HG03045 (cell line): ENCODE measurements at regions not wholly inside any gene's neighbourhood (a gene's known extent, or its start where the extent isn't known, plus 50 kb on each side); places are given as distances from the start of the nearest gene placed in this dataset.
"Not testable (repeated sequence)": the region's sequence is repeated elsewhere in the genome, so short reads cannot be mapped to it uniquely, and the experiment has no call there.

ENCODE experiments used
- ATAC-seq: cut with Tn5 transposase; IDR thresholded peaks from one replicate; pipeline ENCODE4 v1.9.1; 2021; ENCODE audit warnings: mild to moderate bottlenecking, moderate library complexity; ENCODE audit not compliant: unreplicated experiment

DNA sequence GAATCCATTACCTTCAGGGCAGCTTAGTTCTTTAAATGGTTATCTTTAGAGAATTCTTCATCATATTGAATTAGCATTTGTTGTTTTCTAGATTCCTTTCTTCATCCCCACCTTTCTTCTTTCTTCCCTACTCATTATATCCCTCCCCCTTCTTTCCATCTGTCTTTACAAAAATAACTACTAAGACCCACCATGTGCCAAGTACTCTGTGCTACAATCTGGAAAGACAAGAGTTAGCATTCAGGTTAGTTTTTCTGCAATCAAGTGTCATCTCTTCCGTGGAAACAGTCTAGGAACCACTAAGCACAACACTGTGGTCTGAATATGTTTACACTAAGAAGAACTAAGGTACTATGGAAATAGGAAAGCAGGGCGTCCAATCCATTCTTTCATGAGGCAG is 897.4 kb upstream of the TENM4 start:
- no peak for ATAC-seq

DNA sequence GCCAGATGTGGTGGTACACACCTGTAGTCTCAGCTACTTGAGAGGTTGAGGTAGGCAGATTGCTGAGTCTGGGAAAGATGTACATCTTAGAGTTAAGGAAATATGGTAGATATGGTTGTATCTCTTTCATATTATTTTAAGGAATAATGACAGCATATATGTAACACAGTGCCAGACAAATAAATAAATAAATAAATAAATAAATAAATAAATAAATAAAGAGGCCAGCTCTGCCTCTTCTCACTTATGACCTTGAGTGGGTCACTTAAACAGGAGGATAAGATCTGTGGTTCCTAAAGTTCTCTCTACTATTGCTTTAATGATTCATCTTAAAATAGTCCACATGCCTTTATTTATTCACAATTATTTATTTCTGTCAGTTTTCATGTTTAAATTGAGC is 890.9 kb upstream of the TENM4 start:
- no peak for ATAC-seq

DNA sequence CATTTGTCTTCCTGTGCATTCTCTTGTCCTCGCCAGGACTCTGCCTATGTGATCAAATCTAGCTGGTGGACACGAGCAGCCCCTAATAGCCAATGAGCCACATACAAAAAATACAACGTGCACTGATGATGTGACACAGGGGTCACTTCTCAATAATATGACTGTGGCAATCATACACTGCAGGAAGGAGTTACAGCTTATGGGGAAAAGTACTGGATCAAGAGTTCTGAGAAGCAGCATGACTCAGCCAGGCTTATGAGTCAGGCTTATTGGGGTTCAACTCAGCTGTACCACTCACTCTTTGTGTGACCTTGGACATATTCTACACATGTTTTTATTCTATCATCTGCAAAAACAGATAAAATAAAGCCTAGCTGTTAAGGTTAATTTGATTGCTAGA is 889.4 kb upstream of the TENM4 start:
- no peak for ATAC-seq

DNA sequence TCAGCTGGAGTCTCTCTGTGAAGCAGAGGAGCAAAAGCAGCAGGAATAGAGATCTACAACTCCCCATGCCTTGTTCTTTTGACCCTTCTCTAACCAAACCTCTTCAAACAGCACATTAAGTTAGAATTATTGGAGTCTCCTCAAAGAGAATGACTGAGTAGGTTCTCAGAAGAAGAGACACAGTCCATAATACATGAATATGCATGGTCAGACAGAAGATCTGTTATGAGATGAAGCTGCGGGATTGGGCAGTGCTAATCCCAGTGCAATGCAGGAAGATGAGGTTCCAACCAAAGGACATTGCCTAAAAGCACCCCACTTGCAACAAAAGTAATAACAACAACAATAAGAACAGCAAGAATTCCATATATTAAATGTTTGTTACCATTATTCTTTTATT is 887.9 kb upstream of the TENM4 start:
- ATAC-seq, result no peak

DNA sequence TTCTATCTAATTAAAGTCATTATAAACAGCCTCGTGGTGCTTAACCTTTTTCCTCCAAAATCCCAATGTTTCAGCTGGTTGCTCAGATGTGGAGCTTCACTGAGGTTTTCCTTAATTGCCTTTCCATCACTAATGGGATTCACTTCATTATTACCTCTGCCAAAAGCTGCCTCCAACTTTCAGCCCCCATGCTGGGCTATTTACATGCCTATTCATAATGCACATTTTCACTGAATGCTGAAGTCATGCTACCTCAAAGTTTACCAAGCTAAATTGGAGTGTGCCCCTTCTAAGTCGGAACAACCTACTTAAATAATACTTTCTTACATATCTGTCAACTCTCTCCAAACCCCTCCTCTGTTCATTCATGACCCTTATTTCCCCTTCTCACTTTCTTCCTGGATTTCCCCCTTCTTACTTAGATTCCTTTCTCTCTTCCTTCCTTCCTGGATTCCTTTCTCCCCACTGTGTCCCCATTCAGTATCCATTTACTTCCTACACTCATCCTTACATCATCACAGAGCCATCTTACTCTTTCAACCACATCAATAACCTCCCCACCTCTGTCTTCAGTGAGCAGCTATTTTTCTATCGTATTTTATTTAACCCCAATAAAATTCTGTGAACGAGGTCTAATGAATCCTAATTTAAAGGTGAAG is 887.3 kb upstream of the TENM4 start:
- ATAC-seq, result no peak

DNA sequence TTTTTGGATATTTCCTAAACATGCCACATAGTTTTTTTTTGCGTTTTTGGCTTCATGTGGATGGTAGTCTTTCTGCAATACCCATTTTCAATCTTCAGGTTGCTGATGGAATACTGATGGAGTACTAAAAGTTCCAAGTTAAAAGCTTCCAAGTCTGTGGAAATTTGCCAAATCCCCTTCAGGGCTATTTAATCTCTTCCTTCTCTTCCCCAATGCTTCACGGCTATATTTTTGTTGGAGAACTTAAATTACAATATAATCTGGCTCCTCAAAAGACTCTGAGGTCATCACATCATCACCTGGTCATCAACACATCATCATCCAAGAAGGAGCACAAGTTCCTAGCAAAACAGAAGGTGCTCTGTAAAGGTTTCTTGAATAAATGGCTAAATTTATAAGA is 881.0 kb upstream of the TENM4 start:
- no peak for ATAC-seq

DNA sequence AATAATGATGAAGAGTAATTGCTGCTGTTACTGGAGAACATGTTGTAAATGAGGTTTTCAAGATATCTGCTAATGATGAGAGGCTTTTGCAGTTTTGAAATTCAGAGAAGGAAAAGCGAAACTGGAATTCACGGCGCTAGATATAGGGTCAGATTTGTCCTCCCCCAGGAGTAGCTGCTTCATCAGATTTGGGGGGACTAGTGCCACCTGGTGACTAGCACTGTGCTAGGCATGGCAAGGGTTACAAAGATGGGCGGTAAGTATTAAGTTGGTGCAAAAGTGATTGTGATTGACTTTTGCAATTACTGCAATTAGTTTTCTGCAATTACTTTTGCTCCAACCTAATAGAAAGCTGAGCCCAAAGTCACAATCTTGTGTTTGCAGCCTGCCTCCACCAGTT is 879.9 kb upstream of the TENM4 start:
- ATAC-seq, result no peak

DNA sequence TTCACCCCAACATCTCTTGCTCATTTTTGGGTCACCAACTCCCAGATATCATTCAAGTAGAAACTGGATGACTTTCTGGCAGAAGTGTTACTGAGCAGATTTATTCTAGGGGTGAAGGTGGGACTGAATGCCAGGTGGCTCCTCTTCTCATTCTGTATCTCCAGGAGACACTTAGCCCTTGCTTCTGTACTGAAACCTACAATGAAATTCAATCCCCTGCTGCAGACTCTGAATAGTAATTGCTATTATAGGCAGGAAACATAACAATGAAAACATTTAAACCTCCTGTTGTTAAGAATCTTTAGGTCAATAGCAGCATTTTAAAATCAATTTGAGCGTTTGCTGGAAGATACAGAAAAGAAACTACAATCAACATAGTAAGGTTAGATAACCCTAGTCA is 879.4 kb upstream of the TENM4 start:
- ATAC-seq, result no peak

DNA sequence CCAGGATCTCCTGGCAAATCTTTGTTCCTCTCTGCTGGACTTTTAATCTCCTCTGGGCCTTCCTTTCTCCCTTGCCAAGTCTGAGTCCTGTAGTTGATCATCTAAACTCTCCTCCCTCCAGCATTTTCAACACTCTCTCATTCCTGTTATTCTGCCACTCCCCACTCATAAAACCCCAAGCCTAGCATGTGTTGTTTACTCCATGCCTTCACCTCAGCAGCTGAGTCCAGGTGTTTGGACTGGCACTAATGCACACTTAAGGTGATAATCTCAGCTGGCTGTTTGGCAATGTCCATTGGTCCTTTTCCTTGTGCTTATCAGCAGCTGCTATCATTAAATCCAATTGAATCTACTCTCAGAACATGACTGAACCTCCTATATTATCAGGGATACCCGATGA is 876.8 kb upstream of the TENM4 start:
- no peak for ATAC-seq

DNA sequence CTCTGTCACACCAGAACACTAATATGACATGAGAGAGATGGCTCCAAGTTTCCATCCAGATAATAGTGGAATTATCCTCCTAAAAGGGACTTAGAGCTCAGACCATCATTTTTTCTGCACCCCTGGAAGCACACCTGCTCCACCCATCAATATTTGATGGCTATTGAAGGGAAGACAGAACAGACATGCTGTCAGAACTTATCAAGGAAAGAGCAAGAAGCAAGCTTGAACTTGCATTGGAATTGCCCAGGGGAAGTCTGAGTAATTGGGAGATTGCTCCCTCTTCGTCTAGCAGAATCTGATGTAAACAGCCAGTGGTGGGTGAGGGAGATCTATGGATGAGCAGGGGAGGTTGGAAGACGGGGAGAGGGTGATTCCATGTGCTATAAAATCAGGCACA is 874.4 kb upstream of the TENM4 start:
- no peak for ATAC-seq

DNA sequence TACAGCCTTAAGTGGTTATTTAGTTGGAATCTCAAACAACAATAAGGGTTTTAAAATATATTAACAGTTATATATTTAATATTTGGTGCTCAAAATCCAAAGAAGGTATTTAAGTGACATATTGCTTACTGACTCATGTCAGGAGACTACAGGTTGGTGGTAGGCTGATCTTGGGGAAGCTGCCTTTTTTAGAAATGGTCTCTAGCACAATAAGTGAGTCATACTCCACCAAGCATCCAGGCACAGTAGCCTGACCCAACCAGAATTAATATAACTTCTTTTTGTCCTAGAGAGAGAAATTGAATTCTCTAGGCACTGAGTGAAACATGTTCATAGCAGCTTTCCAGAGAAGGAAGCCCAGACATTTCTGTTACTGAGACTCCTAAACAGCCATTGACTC is 868.5 kb upstream of the TENM4 start:
- ATAC-seq, result no peak

DNA sequence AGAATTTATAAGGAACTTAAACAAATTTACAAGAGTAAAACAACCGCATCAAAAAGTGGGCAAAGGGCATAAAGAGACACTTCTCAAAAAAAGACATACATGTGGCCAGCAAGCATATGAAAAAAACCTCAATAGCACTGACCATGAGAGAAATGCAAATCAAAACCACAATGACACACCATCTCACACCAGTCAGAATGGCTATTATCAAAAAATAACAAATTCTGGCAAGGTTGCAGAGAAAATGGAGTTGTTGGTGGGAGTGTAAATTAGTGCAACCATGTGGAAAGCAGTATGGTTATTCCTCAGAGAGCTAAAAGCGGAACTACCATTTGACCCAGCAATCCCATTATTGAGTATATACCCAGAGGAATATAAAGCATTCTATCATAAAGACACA is 866.8 kb upstream of the TENM4 start:
- ATAC-seq, result no peak

DNA sequence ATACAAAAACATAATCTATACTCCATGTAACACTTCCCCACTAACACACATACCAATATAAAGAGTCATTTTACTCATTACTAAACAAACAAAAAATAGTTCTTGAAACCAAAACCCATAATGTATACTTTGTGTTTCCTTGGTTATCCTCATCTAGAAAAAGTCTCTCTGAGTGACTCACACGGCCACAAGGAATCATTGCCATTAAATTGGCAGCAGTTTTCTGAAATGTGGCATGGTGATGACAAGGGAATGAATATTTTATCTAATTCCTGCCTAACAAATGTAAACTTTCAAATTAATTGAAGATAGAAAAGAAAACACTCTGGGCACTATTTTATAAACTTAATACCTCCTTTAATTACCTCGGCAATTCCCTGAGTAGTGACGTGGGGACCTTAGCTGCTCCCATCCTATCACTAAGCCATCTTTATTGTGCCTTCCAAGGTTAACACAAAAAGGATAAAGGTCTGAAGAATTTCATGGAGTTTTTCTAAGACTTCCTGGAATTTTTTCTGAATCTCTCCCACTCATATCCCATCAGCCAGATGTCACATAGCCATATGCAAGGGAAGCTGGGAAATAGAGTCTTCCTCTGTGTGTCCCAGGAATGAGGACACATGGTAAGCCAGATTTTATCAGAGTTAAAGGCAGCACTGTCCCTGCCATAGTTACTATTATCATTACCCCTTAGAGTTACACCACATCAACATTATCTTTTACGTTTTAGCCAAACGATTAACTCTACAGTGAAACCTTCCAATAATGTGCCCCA is 857.2 kb upstream of the TENM4 start:
- ATAC-seq, result no peak

DNA sequence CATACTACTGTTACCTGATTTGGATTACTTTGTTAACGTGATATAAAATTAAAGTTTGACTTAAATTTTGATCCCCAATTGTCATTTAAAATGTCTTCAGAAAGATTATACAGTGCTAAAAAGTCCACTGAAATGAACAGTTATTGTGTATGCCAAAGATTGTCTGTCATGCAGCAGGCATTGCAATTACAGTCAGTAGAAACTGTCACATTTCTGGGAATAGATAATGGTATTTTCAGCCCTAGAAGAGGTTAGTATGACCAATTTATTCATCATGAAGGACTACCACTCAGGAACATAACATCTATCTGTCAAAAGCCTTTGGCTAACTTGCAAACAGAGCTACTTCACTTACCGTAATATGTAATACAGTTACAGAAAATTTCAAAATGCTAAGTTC is 852.5 kb upstream of the TENM4 start:
- no peak for ATAC-seq

DNA sequence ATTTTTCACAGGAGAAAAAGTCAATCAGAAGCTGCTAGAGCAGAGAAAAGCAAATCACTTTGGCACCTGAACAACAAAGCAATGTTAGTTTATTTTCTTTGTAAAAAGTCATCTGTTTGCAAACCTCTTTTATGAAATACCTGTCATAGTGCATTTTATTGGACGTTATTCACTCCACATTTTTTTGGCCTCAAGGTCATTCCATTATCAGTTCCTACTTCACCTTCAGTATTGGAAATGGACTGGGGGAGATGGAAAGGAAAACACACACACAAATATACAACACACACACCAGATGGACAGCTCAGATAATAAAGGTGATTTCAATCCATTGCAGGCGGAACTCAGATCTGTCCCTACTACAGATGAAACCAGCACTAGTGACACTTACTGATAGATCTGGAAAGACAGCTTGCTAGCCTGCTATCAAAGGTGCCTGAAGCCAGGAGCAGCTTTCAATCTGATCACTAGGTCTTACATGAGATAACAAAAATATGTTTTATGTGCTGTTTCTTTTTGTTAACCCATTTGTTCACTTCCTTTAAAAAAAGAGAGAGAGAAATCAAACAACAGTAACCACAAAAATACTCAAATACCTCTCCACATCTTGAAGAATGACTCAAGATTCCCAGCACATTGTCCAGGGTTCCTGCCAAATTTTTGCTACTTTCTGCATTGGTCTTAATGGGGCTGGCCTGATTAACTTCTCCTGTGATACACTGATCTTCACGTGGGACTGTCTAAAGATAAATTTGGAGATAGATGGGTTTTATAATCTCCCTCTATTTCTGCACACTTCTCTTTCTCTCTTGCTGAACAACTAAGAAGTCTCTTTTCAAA is 844.3 kb upstream of the TENM4 start:
- ATAC-seq, result no peak

DNA sequence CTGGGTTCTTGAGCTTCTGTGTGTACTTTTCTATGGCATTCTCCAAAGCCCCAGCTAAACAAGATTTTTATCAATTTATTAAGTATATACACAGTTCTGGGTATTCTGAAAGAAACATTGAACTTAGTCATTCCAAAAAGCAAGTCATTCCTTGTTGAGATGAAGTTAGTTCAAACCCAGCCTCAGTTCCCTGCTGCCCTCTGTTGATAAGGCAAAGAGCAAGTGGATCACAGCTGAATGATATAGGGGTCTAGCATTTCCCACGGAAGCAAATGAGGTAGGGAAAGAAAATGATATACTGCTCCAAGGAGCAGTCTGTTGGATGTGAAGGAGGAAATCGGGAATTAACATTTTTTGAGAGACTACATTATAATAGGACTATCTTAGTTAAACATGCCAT is 841.8 kb upstream of the TENM4 start:
- ATAC-seq, result no peak

DNA sequence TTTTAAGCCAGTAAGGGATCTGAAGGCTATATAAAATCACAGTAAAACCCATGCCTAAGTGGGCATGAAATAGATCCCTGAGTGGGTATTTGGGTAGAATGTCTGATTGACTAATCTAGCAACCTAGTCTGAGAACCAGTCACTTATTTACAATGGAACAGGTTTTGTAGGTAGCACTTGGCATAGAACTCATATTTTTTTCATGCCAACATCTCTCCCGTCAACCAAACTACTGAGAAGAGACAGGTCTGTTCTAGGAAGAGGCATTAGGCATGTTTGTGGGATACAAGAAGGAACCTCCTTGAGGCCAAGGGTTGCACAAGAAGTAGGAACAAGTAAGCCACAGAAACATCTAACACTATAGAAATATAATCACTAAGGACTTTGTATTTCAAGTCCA is 840.4 kb upstream of the TENM4 start:
- no peak for ATAC-seq

DNA sequence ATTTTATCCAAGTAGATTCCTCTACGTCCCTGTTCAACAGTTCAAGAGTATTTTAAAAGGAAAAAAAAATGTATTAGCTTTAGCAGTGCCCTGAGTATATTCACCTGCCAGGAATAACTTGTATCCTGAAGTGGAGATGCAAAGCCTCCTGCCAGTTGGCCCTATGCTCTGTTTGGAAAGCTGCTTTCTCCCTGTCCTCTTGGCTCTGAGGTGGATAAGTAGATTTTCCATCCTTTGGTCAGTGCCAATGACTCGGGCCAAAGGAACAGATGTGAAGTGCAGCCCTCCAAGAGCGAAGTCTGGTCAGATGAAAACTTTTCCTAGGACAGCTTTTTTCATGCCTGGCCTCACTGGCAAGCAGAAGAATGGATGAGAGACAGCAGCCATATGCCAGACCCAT is 839.9 kb upstream of the TENM4 start:
- no peak for ATAC-seq

DNA sequence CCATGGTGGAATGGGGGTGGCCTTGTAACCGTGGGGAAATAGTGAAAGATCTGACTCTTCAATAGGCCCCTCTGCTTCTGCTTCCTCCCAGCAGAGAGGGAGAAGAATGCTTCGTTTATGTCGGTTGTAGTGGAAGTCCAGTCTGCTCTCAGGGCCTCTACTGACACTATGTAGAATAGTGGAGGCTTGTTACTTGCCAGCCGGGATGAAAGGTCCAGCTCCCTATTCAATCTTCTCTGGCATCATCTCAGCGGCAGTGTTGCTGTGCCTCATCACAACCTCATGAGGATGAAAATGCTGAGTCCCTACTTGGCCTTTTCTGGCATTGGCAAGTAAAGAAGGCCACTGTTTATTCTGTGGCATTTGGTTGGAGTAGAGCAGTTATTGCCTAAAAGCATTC is 820.9 kb upstream of the TENM4 start:
- no peak for ATAC-seq

DNA sequence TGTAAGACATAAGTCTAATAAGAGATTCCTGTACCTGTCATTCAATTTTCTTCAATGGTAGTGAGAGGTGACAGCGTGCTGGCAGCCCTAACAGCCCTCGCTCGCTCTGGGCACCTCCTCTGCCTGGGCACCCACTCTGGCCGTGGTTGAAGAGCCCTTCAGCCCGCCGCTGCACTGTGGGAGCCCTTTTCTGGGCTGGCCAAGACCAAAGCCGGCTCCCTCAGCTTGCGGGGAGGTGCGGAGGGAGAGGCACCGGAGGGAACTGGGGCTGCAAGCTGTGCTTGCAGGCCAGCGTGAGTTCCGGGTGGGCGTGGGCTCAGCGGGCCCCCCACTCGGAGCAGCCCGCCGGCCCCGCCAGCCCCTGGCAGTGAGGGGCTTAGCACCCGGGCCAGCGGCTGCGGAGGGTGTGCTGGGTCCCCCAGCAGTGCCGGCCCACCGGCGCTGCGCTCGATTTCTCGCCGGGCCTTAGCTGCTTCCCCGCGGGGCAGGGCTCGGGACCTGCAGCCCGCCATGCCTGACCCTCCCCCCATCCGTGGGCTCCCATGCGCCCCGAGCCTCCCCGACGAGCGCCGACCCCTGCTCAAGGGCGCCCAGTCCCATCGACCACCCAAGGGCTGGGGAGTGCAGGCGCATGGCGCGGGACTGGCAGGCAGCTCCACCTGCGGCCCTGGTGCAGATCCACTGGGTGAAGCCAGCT is 816.6 kb upstream of the TENM4 start:
- not testable (repeated sequence) for ATAC-seq

DNA sequence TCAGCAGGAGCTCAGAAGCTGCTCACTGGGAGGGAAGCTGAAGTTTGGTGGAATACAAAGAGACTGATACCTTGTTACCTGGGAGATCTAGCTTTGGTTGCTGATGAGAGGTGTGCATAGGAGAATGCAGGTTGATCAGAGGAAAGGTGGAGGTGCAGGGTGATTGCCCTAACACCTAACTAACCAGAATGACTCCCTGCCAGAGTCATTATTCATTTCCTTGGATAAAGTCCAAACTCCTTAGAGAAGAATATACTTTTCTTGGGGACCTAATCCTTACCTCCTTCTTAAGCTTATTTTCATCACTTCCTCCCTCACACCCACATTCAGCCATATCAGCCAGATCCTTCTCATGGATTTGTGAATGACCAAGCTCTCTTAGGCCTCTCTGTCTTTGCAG is 814.2 kb upstream of the TENM4 start:
- no peak for ATAC-seq
